OCI-M1 (cell line): ENCODE measurements at regions not wholly inside any gene's neighbourhood (a gene's known extent, or its start where the extent isn't known, plus 50 kb on each side); places are given as distances from the start of the nearest gene placed in this dataset.
"Not testable (repeated sequence)": the region's sequence is repeated elsewhere in the genome, so short reads cannot be mapped to it uniquely, and the experiment has no call there.

ENCODE experiments used
- DNase-seq: peaks from one replicate; lab custom pipeline; 2025; lab: John Stamatoyannopoulos, UW

GRCh38 chr16:5302372-5303114, 204.9 kb upstream of the EEF2KMT start:
- no peak for DNase-seq

GRCh38 chr16:5298202-5298601, 200.6 kb upstream of the EEF2KMT start:
- no peak for DNase-seq

- no peak for DNase-seq
Measured at GRCh38 chr16:5296176-5296575, 198.6 kb upstream of the EEF2KMT start.

GRCh38 chr16:5295304-5295703, 197.7 kb upstream of the EEF2KMT start:
- DNase-seq: not testable (repeated sequence)

DNA sequence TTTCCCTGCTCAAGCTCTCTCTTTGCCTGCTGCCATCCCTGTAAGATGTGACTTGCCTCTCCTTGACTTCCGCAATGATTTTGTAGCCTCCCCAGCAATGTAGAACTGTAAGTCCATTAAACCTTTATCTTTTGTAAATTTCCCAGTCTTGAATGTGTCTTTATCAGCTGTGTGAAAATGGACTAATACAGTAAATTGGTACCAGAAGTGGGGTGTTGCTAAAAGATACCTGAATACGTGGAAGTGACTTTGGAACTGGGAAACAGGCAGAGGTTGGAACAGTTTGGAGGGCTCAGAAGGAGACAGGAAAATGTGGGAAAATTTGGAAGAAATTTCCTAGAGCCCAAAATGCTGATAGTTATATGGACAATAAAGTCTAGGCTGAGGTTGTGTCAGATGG, 184.6 kb upstream of the EEF2KMT start:
- DNase-seq: not testable (repeated sequence)

DNA sequence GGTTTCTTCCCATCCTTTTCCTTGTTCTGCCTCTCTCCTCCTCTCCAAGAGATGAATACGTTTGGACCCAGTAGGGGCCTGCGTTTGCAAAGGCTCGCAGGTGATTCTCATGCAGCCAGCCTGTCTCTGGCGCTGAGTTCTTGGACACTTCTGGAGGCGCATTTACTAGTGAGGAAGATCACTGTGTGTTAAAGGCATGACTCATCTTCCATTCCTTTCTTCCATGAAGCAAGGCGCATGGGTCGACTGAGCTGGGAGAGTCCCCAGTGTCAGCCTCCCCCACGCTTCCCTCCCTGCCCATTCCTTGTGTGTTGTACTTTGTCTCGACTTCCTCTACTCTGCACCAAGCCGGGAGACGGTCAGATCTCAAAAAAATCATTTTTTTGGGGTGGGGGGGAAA, 159.9 kb upstream of the EEF2KMT start:
- no peak for DNase-seq

DNA sequence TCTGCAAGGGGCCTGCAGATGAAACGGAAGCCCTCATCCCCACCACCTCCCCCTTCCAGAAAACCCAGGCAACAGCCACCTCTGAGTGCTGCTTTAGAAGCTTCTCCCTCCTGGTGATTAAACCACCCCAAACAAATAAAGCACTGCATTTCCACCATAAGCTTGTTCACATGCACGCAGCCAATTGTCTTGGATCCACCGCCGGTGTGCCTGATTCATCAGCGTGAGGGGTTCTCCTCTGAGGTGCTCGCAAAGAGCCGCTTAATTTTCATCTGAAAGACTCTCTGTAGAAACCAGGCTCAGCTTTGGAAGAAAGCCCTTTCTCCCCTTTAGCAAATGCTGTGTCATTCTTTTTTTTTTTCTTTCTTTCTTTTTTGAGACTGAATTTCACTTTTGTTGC, 155.2 kb upstream of the EEF2KMT start:
- DNase-seq: no peak

- DNase-seq: not testable (repeated sequence)
Measured at GRCh38 chr16:5247403-5247802, 149.8 kb upstream of the EEF2KMT start.

DNA sequence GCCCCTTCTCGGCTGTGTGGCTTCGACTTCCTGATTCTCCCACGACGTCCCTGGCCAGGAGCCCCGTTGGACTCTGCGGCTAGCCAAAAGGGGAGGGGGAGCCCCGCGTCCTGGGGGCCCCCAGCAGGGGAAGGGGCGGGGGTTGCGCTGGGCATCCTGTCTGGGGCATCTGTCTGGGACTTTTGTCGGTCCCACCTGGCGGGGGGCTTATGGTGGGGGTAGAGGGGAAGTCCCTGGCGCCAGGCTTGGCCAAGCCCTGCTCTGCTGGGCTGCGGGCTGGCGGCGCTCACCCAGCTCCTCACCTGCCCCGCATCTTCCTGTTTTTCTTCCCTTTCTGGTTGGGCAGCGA, 142.7 kb upstream of the EEF2KMT start:
- not testable (repeated sequence) for DNase-seq

DNA sequence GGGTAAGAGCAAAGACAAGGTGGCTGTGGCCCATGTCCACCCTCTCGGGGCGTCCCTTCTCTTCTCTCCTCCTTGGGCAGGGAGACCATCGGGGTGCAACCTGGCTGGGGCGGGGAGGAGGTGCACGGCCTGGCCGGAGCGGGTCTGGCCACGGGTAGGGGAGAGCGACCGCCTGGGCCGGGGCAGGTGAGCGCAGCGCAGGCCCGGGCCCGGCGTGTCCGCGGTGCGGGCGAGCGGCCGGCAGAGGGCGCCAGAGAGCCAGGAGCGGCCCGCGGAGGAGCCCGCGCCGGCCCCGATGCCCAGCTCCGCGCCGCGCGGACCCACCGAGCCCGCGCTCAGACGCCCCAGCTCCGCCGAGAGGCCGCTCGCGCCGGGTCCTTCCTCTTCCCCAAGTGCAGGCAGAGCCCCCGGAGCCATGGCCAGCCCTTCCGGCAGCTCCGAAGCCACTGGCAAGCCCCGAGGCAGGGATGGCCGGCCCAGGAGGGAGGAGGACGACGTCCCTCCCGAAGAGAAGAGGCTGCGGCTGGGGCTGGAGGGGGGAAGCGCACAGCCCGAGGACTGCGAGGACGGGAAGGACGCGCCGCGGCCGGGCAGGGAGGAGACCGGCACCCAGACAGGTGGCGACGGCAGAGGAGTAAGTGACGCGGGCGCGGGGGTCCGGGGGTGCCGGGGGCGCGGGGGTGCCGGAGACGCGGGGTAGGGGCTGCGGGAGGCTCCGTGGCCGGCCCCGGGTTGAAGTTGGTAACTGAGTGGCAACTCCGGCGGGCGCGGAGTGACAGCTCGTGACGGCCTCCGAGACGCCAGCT, 142.1 kb upstream of the EEF2KMT start:
- peak; percentile 41 for DNase-seq

DNA sequence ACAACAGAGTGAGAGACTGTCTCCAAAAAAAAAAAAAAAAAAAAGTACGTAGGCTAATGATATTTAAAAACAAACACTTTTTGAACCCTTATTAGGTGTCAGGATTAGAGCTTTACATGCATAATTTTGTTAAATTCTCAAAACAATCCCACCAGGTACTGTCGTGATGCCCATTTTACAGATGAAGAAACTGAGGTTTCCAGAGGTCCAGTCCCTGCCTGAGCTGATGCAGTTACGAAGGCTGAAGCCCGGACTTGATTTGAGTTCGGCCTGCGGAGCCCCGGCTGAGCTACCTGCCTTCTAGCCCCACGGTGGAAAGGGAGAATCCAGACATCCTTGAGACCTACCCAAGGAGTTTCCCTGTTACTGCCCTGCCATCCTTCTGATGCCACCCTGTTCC, 137.5 kb upstream of the EEF2KMT start:
- no peak for DNase-seq

- DNase-seq: no peak
Measured at GRCh38 chr16:5234295-5235050, 136.9 kb upstream of the EEF2KMT start.

DNA sequence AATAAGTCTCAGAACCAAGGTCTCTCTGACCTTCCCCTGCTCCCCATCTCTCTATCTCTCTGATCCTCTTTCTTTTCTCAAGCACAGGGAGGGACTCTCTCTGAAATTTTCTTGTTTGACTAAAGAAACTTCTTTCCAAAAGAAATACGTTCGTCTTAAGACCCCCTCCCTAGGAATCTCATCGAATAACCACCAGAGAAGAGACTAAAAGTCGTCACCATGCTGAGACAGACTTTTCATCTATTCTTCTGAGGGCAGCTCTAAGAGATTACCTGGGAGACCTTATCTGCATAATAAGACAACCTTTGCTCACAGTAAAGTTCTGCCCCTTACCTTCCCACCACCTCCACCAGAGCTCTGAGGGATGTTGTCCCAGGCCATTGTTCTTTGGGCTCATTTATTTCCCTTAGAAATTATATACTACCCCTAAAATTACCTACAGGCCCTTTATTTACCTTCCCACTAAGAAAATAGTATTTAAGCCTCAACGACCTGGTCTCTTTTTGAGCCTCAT, 133.7 kb upstream of the EEF2KMT start:
- DNase-seq: no peak

DNA sequence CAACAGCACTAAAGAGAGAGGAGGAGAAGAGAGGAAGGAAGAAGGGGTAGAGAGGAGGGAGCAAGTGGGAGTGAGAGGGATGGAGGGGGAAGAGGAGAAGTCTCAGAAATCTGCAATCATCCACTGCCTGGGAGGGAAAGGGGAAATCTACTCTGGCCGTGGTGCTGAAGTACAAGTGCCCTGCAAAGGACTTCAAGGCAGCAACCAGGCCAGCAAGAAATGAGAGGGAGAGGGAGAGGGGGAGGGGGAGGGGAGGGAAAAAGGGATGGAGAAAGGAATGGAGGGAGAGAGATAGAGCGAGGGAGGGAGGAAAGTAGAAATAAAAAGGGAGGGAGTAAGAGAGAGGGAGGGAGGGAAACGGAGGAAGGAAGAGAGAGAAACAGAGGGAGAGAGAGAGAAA, 130.8 kb upstream of the EEF2KMT start:
- no peak for DNase-seq

GRCh38 chr16:5225931-5226655, 128.5 kb upstream of the EEF2KMT start:
- no peak for DNase-seq

DNA sequence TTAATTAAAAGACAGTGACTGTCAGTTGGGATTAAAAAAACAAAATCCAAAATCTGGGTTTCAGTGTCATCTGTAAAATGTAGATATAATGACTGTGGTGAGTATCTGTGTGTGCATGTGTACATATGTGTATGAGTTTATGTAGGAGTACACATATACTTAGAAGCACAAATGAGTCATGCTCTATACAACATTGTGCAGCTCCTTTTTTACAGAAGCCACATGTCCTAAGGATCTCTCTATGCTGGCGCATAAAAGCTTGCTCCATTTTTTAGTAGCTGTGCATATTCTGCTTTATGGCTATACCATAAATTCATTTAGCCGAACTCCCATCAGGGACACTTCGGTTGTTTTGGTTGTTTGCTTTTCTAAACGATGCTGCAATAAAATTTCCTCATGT, 125.2 kb upstream of the EEF2KMT start:
- DNase-seq: no peak

DNA sequence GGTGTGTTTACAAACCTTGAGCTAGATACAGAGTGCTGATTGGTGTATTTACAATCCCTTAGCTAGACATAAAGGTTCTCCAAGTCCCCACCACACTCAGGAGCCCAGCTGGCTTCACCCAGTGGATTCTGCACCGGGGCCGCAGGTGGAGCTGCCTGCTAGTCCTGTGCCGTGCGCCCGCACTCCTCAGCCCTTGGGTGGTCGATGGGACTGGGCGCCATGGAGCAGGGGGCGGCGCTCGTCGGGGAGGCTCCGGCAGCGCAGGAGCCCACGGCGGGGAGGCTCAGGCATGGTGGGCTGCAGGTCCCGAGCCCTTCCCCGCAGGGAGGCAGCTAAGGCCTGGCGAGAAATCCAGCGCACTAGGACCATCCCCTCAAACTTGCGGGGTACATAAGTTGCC, 124.2 kb upstream of the EEF2KMT start:
- DNase-seq: not testable (repeated sequence)

DNA sequence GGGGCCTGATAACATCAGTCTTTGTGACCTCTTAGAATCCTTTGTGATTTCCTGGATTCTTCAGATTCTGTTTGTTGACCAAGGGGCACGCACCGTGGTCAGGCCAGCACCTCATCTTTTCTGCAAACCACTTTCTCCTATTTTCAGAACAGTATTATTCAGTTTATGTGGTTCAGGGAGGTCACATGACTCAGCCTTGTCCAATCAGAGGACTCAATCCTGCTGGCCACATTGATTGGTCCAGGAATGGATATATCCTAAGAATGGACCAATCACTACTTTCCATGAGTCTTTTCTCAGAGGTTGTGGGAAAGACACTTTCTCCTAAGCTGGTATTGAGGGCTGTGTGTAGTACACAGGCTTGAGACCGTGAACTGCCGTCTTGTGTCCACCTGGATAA, 123.1 kb upstream of the EEF2KMT start:
- DNase-seq: no peak

GRCh38 chr16:5216441-5217080, 119.0 kb upstream of the EEF2KMT start:
- DNase-seq: no peak

DNA sequence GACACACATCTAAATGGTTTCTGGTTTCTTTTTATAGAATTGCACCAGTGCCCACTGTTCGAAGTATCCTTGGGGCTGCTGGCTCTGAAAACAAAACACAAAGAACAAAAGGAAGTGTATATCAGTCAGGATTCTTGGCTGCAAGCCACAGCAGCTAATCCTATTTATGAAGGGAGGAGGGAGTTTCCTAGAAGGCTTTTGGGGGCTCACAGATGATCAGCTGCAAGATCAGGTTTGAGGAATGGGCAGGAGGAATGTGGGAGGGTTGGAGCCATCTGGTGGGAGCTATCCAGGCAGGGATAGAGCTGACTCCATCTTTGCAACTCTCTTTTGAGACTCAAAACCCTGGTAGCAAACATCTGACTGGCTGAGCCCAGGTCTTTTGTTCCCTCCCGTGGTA, 118.3 kb upstream of the EEF2KMT start:
- DNase-seq: no peak

- DNase-seq: no peak
Measured at GRCh38 chr16:5214466-5214865, 116.9 kb upstream of the EEF2KMT start.
